NCI-H226 (cell line): ENCODE measurements at regions not wholly inside any gene's neighbourhood (a gene's known extent, or its start where the extent isn't known, plus 50 kb on each side); places are given as distances from the start of the nearest gene placed in this dataset.
A peak's percentile ranks its signal among the peaks of the same experiment; 100 is the strongest.
"Not testable (repeated sequence)": the region's sequence is repeated elsewhere in the genome, so short reads cannot be mapped to it uniquely, and the experiment has no call there.

Experiments
- DNase-seq: peaks from one replicate; pipeline ENCODE4 v3.0.0-alpha.2; 2015

GRCh38 chr11:92546603-92547002 lies 322.0 kb downstream of the FAT3 start:
- no peak for DNase-seq

GRCh38 chr11:92550411-92550810 lies 325.8 kb downstream of the FAT3 start:
- no peak for DNase-seq

- no peak for DNase-seq
Measured at GRCh38 chr11:92550871-92551270, 326.3 kb downstream of the FAT3 start.

- DNase-seq, result no peak
Measured at GRCh38 chr11:92552942-92553341, 328.3 kb downstream of the FAT3 start.

GRCh38 chr11:92554688-92555087 lies 330.1 kb downstream of the FAT3 start:
- no peak for DNase-seq

GRCh38 chr11:92556431-92556830 lies 331.8 kb downstream of the FAT3 start:
- no peak for DNase-seq

GRCh38 chr11:92557879-92558278 lies 333.3 kb downstream of the FAT3 start:
- no peak for DNase-seq

- no peak for DNase-seq
Measured at GRCh38 chr11:92558323-92558722, 333.7 kb downstream of the FAT3 start.

- no peak for DNase-seq
Measured at GRCh38 chr11:92569726-92570125, 345.1 kb downstream of the FAT3 start.

- no peak for DNase-seq
Measured at GRCh38 chr11:92572559-92572958, 347.9 kb downstream of the FAT3 start.

GRCh38 chr11:92576315-92576714 lies 351.7 kb downstream of the FAT3 start:
- no peak for DNase-seq

GRCh38 chr11:92580908-92581307 lies 356.3 kb downstream of the FAT3 start:
- no peak for DNase-seq

- DNase-seq, result no peak
Measured at GRCh38 chr11:92588393-92588792, 363.8 kb downstream of the FAT3 start.

- DNase-seq, result no peak
Measured at GRCh38 chr11:92589512-92589911, 364.9 kb downstream of the FAT3 start.

GRCh38 chr11:92591521-92591920 lies 366.9 kb downstream of the FAT3 start:
- DNase-seq, result no peak

- DNase-seq, result no peak
Measured at GRCh38 chr11:92594251-92594650, 369.6 kb downstream of the FAT3 start.

- DNase-seq, result no peak
Measured at GRCh38 chr11:92595052-92595451, 370.4 kb downstream of the FAT3 start.

GRCh38 chr11:92596596-92597317 lies 372.1 kb downstream of the FAT3 start:
- peak; percentile 41 for DNase-seq

- DNase-seq, result no peak
Measured at GRCh38 chr11:92601048-92601447, 368.4 kb upstream of the MTNR1B start.

- DNase-seq, result no peak
Measured at GRCh38 chr11:92605667-92606066, 363.8 kb upstream of the MTNR1B start.

GRCh38 chr11:92607969-92608722 lies 361.3 kb upstream of the MTNR1B start:
- no peak for DNase-seq

- no peak for DNase-seq
Measured at GRCh38 chr11:92611157-92611556, 358.3 kb upstream of the MTNR1B start.

GRCh38 chr11:92618020-92618419 lies 351.4 kb upstream of the MTNR1B start:
- not testable (repeated sequence) for DNase-seq

GRCh38 chr11:92623055-92623454 lies 346.4 kb upstream of the MTNR1B start:
- DNase-seq, result no peak

- no peak for DNase-seq
Measured at GRCh38 chr11:92625894-92626293, 343.6 kb upstream of the MTNR1B start.
